ENCODE measurements at regions not wholly inside any gene's neighbourhood (a gene's known extent, or its start where the extent isn't known, plus 50 kb on each side); places are given as distances from the start of the nearest gene placed in this dataset.
"Not testable (repeated sequence)": the region's sequence is repeated elsewhere in the genome, so short reads cannot be mapped to it uniquely, and the experiment has no call there.

DNA sequence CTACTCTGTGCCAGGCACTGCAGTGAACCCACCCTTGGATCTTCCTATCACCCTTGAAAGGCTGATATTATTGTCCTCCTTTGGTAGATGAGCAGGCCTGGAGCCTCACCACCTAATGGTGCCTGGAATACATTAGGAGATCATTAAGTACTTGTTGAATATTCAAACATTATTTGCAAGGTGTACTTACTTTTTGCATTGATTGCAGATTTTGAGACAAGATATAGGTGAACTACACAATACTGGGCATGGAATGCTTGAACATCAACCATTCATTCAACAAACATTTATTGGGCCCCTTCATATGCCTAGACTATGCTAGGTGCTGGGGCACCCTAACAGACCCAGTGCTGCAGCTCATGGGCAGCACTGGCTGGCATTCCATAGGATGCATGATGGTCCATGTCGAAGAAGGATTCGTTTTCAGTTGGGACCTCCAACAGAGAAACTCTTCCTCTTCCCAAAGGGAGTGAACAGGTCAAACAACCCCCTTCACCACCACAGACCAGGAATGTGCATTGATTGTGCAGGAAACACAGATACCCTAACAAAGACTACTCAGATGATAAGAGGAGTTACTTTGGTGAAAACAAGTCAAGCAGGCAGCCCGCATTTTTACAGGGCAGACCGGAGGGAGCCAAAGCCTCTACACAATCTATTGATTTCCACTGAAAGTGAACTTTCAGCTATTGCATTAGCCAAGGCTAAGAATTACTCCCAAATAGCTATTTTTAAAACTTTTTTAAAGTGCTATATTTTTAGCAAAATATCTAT lies 149.6 kb upstream of the SH3BP4 start:
- DNase-seq (ENCODE audit: low spot score) = no peak

DNA sequence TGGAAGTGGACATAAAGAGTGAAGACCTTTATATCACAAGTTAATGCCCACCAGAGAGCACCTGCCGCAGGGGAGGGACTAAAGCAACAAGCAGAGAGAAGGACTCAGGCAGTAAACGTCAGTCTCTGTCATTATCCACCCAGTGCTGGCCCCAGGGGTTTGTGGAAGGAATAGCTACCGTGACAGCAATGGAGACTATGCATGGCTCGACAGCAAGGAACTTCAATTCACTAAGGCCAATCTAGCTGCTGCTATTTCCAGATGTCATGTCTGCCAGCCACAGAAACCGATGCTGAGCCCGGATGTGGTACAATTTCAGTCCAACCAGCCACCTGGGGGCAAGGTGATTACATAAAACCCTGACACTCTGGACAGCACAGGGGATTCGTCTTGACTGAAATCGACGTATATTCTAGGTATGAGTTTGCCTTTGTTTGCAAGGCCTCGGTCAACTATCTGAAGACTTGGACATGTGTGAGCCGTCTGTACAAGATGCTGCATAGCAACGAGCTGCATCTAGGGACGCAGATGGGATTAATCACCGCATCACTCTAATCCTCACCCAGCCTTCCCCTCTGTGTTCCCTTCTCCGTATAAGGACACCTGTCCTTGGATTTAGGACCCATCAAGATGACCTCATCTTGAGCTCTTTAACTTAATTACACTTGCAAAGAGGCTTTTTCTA lies 154.1 kb upstream of the SH3BP4 start:
- DNase-seq (ENCODE audit: low spot score) = peak; percentile 54

DNA sequence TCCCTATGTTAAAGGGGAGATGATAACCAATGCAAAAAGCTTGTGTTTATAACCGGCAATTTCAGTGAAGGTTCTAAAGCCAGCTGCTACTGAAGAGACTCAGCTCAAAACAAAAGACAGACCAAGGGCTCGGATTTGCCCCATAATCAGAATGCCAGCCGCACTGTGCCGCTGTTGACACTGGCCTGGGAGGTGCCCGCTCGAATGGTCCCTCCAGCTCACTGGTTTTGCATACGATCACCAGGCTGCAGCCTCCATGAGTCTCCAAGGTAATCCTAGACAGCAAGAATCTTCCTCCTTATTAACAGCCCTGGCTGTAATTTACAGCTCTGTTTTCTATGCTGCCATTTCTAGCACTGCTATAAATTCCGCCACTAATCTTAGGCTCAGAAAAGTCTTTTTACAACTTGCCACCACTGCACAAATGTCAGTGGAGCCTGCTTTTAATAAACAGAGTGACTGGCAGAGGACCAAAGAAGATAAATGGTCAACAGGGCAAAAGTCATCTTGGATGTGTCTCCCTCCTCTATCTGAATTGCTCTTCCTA lies 155.7 kb upstream of the SH3BP4 start:
- DNase-seq (ENCODE audit: low spot score) = no peak

DNA sequence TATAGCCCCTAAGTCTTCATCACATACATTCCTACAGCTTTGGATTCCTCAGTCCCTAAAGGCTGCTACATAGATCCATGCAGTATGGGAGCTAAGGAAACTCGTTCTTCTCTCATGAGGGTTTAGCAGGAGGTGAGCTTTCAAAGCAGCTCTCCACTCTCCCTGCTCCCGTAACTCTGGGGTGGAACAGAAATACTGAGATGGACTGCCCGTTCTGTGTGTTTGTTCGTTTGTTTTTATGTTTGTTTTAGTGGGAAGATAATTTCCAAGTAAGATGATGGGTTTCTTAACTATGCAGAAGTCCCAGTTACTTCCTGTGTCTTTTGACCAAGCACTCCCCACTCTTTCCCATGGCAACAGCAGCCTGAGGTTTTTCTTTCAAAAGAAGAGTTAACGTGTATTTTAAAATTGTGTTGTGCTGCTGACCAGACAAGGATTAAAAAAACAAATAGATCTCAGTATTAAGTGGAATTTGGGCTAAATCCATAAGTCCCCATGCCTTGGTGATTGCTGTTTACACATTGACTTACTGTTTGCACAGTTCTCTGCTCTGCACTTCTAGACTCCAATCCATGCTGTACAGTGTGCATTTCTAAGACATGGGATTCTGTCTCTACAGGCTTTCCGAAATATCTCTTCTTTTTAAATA lies 156.4 kb upstream of the SH3BP4 start:
- peak; percentile 35 for DNase-seq (ENCODE audit: low spot score)

DNA sequence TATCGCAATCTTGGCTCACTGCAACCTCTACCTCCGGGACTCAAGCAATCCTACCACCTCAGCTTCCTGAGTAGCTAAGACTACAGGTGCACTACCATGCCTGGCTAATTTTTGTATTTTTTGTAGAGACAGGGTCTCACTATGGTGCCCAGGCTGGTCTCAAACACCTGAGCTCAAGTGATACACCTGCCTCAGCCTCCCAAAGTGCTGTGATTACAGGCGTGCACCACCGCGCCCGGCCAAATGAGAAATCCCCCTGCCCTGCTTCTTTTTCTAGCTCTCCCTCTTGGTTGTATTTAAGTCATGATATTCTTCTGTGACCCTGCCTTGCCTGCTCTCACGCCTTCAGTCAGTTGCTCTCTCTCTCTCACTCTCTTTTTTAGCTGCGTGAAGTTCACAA lies 157.0 kb upstream of the SH3BP4 start:
- no peak for DNase-seq (ENCODE audit: low spot score)

DNA sequence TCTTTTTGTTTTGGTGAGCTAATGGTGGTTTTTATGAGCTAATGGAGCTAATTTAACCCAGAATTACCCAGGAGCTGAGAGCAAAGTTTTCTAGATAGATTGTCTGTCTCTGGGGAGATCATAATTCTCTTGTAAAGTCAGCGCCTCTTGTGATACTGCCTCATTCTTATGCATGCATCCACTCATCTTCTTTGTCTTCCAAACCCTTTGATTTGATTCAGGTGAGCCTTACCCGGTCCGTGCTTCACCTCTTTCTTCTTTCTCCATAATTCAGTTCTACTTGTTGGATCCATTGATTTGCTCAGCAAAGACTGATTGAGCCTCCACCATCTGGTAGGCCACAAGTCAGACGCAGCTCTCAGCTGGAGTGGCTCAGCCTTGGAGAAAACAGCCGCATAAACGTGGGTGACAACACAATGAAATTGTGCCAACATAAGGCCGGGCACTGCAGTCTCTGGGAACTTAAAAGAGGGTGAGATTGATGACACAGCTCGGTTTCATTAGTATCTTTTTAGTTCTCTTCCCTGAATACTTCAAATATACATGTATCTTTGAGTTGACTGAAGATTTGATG lies 158.5 kb upstream of the SH3BP4 start:
- DNase-seq (ENCODE audit: low spot score) = no peak

DNA sequence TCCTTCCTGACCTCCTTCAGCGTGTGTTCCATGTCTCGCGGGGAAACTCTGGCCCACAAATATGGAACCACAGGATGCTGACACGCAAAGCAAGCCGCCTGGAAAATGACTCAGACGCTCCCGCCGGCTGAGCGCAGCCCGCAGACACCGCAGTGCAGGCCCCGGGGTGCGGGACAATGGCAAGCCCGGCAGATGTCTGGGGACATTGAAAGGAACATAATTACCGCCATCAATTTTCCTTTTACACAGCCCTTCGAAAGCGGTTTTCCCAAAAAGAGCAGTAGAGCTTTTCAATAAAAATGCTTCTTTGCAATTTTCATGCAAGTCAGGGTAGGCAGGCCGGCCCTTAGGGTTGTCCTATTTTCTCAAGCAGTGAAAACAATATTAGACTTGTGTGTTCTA lies 159.2 kb upstream of the SH3BP4 start:
- no peak for DNase-seq (ENCODE audit: low spot score)

DNA sequence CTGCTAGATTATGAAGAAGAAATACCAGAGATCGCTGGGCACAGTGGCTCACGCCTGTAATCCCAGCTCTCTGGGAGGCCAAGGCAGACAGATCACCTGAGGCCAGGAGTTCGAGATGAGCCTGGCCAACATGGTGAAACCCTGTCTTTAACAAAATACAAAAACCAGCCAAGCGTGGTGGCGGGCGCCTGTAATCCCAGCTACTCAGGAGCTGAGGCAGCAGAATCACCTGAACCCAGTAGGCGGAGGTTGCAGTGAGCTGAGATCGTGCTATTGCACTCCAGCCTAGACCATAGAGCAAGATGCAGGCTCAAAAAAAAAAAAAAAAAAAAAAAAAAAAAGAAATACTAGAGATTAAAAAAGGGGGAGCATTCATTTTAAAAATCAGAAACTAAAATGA lies 159.7 kb upstream of the SH3BP4 start:
- DNase-seq (ENCODE audit: low spot score) = not testable (repeated sequence)

DNA sequence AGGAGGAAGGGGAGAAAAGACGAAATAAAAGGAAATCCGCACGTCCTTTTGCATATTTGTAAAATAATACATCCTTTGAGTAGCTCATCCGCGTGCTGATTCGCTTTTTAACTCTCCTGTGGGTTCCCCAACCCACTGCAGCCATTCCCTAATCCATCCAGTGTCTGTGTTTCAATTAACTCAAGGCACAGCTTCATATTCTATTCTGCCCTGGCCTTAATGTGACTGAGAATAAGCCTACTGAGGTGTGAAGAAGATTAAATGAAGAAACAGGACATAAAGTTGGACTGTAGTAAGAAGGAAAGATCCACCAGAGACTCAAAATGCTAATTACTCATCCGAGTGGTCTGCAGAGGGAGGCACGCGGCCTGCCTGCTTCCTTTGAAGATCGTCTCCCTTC lies 161.4 kb upstream of the SH3BP4 start:
- no peak for DNase-seq (ENCODE audit: low spot score)

DNA sequence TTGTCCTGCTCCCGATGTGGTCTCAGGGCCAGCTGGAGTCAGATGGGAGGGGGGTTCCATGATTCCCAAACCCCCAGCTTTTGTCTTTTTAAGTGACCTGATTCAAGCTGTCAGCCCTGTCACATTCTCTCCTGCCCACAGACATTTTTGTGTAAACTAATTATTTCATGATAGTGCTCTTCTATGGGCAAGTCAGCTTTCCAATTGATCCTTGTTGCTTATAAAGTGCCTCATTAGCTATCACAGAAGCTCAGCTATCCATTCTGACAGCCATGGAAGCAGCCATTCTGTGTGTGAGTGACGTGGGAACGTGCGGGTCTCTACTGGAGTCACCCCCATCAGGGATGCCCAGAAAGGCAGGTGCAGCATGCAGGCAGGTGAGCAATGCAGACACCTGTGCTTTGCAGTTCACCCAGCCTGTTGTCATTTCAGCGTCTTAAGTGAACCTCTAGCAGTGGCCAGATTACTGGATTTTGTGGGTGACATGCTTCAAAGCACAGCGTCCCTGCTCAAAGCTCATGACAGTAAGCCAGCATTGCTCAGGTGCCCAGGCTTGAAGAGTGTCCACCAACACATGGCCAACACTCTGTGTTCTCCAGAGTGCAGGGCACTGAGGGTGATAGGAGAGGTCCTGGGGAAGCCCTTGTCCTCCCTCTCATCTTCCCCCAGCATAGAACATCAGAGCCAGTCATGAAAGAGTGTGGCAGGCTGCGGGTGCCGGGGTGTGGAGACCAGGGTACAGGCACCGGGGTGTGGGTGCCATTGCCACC lies 162.1 kb upstream of the SH3BP4 start:
- DNase-seq (ENCODE audit: low spot score) = no peak

DNA sequence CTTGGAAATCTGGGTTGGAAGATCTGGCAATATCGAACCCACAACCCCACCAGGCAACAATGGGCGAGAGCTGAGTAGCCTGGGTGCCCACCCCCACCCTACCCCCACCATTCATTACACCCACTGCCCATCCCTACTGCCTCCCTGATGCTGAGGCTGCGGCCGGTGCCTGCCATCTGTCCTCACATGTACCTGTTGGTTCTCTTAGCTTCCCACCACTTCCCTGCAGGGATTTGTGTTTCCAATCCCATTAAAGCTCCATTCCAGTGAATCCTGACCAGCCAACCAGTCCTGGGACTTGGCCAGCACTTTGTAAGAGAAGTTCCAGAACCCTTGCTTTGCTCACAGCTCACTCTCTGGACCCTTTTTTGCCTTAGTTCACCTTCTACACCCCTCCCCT lies 163.0 kb upstream of the SH3BP4 start:
- DNase-seq (ENCODE audit: low spot score) = no peak

DNA sequence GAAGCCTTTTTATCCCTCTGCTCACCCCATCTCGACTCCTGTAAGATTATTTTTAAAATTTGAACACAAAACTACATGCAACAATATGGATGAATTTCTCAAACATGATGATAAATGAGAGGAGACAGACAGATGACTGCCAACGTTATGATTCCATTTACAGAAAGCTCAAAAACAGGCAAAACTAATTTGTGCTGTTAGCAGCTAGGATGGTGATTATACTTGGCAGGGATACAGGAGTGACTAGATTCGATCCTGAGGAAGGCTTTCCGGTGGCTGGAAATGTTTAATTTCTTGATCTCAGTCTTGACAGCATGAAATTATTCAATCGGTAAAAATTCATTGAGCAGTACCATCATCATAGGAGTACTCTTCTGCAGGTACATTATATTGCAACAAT lies 163.4 kb upstream of the SH3BP4 start:
- DNase-seq (ENCODE audit: low spot score) = no peak

DNA sequence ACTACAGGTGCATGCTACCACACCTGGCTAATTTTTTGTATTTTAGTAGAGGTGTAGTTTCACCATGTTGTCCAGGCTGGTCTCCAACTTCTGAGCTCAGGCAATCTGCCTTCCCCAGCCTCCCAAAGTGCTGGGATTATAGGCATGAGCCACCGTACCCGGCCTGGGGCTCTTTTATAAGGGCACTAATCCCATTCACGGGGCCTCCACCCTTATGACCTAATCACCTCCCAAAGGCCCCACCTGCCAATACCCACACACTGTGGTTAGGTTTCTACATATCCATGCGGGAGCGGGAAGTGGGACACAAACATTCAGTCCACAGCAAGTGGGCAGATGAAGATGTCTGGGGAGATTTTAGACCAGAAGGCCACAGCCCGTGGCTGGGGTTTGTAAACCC lies 164.7 kb upstream of the SH3BP4 start:
- DNase-seq (ENCODE audit: low spot score) = no peak

DNA sequence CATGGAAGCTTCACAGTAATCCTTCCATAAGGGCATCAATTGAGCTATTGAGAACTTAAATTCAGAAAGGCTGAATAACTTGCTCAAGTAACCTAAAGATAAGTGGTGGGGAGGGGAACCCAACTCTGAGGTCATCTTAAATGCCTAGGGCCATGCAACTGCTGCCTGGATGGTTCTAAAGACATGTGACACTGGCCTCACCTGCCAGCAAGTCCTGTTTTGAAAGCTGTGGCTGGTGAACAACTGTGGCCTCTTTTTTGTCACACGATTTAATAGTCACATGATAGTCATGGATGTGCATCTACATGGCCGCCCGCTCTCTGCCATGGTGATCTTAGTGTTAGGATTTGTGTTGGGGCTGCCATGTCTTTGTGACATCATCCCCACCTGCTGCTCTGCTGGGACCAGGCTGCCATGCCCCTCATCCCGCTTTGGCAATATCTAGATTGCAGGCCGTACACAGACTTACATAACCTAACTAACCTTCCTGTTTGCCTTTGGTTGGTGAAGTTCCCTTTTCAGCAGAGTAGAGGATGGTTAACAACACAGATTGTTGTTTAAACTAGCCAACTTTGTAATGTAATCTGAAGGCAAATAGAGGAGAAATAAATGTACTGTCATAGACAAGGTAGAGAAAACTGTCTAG lies 177.9 kb upstream of the SH3BP4 start:
- no peak for DNase-seq (ENCODE audit: low spot score)

DNA sequence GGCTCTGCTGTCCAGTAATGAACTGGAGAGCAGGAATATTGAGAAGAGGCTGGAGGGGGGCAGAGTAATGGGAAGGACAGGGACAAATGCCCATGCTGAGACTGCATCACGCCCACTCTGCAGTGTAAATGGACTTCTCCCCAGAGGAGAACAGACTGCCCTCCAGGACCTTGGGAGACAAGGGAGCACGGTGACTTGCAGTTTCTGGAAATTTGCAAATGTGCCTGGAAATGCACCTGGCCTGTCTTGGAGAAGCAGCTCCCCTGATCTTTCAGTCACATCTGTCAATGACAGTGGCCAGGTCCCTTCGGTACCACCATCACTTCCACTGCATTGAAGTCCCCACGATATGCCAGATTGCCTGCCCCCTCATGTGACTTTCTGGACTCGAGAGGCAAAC lies 178.7 kb upstream of the SH3BP4 start:
- no peak for DNase-seq (ENCODE audit: low spot score)

DNA sequence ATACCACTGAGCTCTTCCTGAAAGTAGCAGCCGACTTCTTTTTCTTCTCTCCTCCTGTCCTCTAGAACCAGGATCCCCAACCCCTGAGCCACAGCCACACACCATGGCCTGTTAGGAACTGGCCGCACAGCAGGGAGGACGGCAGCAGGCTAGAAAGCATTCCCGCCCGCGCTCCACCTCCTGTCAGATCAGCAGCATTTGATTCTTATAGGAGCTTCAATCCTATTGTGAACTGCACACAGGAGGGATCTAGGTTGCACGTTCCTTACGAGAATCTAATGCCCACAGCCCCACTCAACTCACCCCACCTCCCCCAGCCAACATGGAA lies 179.1 kb upstream of the SH3BP4 start:
- DNase-seq (ENCODE audit: low spot score) = no peak

DNA sequence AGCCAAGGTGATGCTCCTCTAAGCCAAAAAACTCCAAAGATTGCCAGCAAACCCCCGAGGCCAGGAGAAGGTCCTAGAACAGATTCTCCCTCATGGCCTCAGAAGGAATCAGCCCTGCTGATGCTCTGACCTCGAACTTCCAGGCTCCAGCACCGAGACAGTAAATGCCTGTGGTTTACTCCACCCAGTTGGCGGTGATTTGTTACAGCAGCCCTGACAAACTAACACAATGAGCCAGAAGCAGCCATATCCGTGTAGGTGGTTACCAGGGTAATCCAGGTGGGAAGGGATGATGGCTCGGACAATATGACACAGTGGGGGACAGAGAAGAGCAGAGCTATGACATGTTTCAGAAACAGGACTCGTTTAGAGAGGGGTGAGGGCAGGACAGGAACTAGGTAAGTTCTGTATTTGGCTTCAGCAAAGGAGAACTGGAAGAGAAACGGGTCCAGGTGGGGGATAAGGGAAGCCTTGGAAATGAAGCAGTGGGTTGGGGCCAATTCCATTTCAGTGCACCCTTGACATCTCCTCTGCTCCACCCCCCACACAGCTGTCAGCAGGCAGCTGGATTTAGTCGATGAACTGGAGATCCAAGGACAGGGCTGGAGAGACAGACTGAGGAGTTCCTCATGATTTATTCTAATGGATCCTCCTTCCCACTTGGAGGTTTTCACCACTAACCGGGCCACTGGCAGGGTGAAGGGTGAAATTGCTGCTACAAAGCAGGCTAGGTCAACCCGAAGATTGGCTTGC lies 179.7 kb upstream of the SH3BP4 start:
- peak; percentile 78 for DNase-seq (ENCODE audit: low spot score)

DNA sequence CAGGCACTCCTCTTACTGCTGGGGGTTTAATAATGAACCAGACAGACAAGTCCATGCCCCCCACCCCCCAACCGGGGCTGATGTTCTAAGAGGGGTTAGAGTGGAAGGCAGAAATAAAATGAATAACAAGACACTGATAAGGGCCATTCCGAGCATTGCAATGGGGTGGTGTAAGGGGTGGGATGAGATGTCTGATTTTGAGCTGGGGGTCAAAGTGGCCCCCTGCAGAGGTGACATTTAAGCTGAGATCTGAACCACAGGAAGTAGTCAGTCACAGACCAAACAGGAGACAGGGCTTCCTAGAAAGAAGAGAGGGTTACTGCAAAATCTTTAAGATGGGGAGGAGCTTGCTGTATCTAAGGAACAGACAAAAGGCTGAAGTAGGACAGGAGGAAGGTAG lies 180.6 kb upstream of the SH3BP4 start:
- no peak for DNase-seq (ENCODE audit: low spot score)

DNA sequence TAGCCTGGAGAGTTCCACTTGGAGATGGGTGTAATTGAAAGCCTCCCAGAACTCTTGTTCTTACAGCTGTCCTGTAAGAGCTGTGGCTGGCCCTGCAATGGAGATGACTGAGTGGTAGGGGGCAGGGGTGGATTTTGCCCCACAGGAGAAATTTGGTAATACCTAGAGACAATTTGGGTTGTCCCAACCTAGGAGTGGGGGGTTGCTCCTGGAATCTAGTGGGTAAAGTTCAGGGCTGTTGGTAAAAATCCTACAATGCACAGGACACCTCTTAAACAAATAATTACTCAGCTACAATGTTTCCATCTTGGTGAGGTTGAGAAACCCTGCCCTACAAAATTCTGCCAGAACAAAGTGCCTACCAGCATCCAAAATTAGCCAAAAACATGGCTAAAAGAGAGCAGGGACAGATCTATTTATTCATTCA lies 181.1 kb upstream of the SH3BP4 start:
- no peak for DNase-seq (ENCODE audit: low spot score)

DNA sequence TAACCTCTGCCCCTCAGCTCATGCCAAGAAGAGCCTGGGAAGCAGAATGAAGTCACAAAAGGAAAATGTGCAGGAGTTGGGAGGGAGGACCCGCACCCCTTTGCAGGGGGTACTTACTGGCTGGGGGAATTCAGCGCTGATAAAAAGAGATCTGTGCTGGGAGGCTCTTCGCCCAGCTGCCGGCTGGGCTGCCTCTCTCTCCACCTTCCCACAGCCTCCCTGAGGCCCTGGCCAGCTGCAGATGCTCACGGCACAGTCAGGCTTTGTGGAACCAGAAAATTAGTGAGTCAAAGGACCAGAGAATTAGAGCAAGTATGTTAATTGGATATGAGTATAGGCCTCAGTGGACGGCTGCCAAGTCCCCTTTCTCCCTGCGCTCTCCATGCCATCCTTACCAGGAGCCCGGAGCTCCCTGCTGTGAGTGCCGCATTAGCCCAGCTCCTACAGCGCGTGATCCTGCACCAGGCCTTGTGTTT lies 181.7 kb upstream of the SH3BP4 start:
- no peak for DNase-seq (ENCODE audit: low spot score)
